Gastroesophageal sphincter (tissue), 3 donors: ENCODE measurements at regions not wholly inside any gene's neighbourhood (a gene's known extent, or its start where the extent isn't known, plus 50 kb on each side); places are given as distances from the start of the nearest gene placed in this dataset.

ENCODE experiments used
- EP300 ChIP-seq: sonication (generic); formaldehyde crosslinking; IDR thresholded peaks from one replicate; pipeline ENCODE4 v1.6.1; 2017; ENCODE audit warnings: antibody characterized with exemption, mild to moderate bottlenecking
- POLR2A ChIP-seq, 2 donors: fragments of 450-650 bp; IDR thresholded peaks; one replicate each; pipeline ENCODE4 v1.6.1; 2017; ENCODE audit warnings: antibody characterized with exemption in 2 of 2, mild to moderate bottlenecking in 2 of 2, moderate library complexity in 1 of 2
- POLR2AphosphoS5 ChIP-seq: sonication (generic); formaldehyde crosslinking; IDR thresholded peaks from one replicate; pipeline ENCODE4 v1.6.1; 2017; ENCODE audit warnings: antibody characterized with exemption
- TF ChIP-seq, protein P1 (sequence below), 4 experiments: fragments of 200-600 bp in 2 of 4; fragments of 450-650 bp in 2 of 4; sonication (generic) in 1 of 4; IDR thresholded peaks; one replicate each; pipeline ENCODE4 v1.5.1; 2017 to 2019; ENCODE audit warnings: antibody characterized with exemption in 4 of 4, mild to moderate bottlenecking in 2 of 4, moderate library complexity in 2 of 4

GRCh38 chr20:46805836-46806235 lies 88.8 kb upstream of the EYA2 start:
- TF ChIP-seq, protein P1, sequence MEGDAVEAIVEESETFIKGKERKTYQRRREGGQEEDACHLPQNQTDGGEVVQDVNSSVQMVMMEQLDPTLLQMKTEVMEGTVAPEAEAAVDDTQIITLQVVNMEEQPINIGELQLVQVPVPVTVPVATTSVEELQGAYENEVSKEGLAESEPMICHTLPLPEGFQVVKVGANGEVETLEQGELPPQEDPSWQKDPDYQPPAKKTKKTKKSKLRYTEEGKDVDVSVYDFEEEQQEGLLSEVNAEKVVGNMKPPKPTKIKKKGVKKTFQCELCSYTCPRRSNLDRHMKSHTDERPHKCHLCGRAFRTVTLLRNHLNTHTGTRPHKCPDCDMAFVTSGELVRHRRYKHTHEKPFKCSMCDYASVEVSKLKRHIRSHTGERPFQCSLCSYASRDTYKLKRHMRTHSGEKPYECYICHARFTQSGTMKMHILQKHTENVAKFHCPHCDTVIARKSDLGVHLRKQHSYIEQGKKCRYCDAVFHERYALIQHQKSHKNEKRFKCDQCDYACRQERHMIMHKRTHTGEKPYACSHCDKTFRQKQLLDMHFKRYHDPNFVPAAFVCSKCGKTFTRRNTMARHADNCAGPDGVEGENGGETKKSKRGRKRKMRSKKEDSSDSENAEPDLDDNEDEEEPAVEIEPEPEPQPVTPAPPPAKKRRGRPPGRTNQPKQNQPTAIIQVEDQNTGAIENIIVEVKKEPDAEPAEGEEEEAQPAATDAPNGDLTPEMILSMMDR (IDR thresholded peaks at IDR 0.05) = no peak
- no peak for TF ChIP-seq POLR2A (IDR thresholded peaks at IDR 0.05)
- no peak for TF ChIP-seq POLR2AphosphoS5
- no peak for TF ChIP-seq EP300
